ENCODE measurements at regions not wholly inside any gene's neighbourhood (a gene's known extent, or its start where the extent isn't known, plus 50 kb on each side); places are given as distances from the start of the nearest gene placed in this dataset.

DNA sequence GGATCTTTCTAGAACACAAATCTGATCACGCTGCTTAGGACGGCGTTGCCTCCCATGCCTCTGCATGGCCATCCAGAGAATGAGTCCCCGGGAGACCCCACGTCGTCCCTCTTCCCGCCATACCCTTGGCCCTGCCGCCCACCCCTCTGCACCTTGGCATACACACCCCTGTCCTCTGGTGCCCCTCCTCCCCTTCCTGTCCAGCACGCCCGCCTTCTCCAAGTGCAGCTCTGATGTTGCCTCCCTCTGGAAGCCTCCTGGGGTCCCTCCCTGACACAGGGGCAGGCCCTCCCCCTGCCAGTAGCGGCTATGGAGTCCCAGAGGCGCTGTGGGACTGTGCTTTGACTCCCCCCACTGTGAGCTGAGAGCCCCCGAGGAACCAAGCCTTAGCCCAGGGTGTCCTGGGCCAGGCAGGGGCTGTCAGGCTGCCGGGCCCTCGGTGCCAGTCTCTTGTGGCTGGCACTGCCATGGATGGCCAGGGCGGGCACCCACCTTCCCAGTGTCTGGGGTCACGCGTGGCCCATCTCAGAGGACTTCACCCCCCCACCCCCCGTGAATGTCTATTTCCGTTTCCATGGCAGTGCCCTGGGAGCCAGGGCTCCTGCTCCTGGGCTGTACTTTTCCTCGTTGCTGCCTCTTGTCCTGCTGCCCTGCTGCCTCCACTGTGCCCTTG lies 70.5 kb upstream of the RNU6ATAC start:
- TF ChIP-seq, protein P1, sequence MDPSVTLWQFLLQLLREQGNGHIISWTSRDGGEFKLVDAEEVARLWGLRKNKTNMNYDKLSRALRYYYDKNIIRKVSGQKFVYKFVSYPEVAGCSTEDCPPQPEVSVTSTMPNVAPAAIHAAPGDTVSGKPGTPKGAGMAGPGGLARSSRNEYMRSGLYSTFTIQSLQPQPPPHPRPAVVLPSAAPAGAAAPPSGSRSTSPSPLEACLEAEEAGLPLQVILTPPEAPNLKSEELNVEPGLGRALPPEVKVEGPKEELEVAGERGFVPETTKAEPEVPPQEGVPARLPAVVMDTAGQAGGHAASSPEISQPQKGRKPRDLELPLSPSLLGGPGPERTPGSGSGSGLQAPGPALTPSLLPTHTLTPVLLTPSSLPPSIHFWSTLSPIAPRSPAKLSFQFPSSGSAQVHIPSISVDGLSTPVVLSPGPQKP (CRISPR knock-in tag; IDR thresholded peaks at IDR 0.05): no peak
- TF ChIP-seq TEAD4 (IDR thresholded peaks at IDR 0.05; ENCODE audit: low read length) (no peak), TEAD4 (CRISPR knock-in tag; IDR thresholded peaks at IDR 0.05; ENCODE audit: borderline replicate concordance) (no peak), PHB2 (IDR thresholded peaks at IDR 0.05; ENCODE audit: low read depth) (no peak), CTCF (IDR thresholded peaks at IDR 0.05 in 2 of 3, conservative IDR thresholded peaks at IDR 0.05 in 1 of 3; ENCODE audit: insufficient read depth in 2 of 3, low read depth in 1 of 3, low read length in 3 of 3) (no peak), GTF2A2 (tag; IDR thresholded peaks at IDR 0.05) (no peak), ZNF274 (IDR thresholded peaks at IDR 0.05; ENCODE audit: borderline replicate concordance, low read depth, low read length) (no peak), KDM5B (IDR thresholded peaks at IDR 0.05; ENCODE audit: insufficient replicate concordance, low read depth, low read length) (no peak), U2AF1 (optimal IDR thresholded peaks at IDR 0.05; ENCODE audit: low read depth, low read length) (no peak), ZNF143 (CRISPR knock-in tag; IDR thresholded peaks at IDR 0.05) (no peak), POLR2G (IDR thresholded peaks at IDR 0.05; ENCODE audit: low read depth, low read length) (no peak), BHLHE40 (IDR thresholded peaks at IDR 0.05; ENCODE audit: low read length) (no peak), RBBP5 (IDR thresholded peaks at IDR 0.05; ENCODE audit: borderline replicate concordance, insufficient read depth, low read length, poor library complexity, severe bottlenecking) (no peak), ZNF444 (CRISPR knock-in tag; IDR thresholded peaks at IDR 0.05) (no peak)
- TF ChIP-seq, protein P2, sequence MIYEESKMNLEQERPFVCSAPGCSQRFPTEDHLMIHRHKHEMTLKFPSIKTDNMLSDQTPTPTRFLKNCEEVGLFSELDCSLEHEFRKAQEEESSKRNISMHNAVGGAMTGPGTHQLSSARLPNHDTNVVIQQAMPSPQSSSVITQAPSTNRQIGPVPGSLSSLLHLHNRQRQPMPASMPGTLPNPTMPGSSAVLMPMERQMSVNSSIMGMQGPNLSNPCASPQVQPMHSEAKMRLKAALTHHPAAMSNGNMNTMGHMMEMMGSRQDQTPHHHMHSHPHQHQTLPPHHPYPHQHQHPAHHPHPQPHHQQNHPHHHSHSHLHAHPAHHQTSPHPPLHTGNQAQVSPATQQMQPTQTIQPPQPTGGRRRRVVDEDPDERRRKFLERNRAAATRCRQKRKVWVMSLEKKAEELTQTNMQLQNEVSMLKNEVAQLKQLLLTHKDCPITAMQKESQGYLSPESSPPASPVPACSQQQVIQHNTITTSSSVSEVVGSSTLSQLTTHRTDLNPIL (CRISPR knock-in tag; IDR thresholded peaks at IDR 0.05): no peak
